ENCODE measurements at regions not wholly inside any gene's neighbourhood (a gene's known extent, or its start where the extent isn't known, plus 50 kb on each side); places are given as distances from the start of the nearest gene placed in this dataset.

- TF ChIP-seq RFX5 (IDR thresholded peaks at IDR 0.05; ENCODE audit: borderline replicate concordance, low read depth, low read length) (no peak), KDM1A (IDR thresholded peaks at IDR 0.05; ENCODE audit: borderline replicate concordance, low read length) (no peak), FOSL1 (IDR thresholded peaks at IDR 0.05; ENCODE audit: insufficient read depth, low read depth, low read length) (no peak), SIRT6 (IDR thresholded peaks at IDR 0.05; ENCODE audit: low read length) (no peak), CBX8 (IDR thresholded peaks at IDR 0.05; ENCODE audit: borderline replicate concordance, low read depth, low read length) (no peak), POU5F1 (IDR thresholded peaks at IDR 0.05; ENCODE audit: low read depth, low read length) (no peak)
- Histone ChIP-seq H4K20me1 (replicated peaks in 1 of 2; ENCODE audit: control insufficient read depth in 1 of 2, insufficient read depth in 2 of 2, low read length in 2 of 2) (no peaks in the 10 kb centered on the region), H3K79me2 (ENCODE audit: control insufficient read depth in 1 of 2, insufficient read depth in 2 of 2, low read length in 2 of 2) (no peaks in the 10 kb centered on the region), H2BK120ac (replicated peaks; ENCODE audit: low read depth, low read length) (no peak overlapping the region), H3K9me3 (ENCODE audit: insufficient read depth in 2 of 2, low read depth in 1 of 2, low read length in 1 of 2) (no peaks in the 10 kb centered on the region), H3K9ac (replicated peaks in 1 of 4; ENCODE audit: extremely low read depth in 1 of 4, low read depth in 3 of 4, low read length in 3 of 4) (no peak overlapping the region), H3K4me2 (ENCODE audit: insufficient read depth in 1 of 2, low read depth in 2 of 2, low read length in 2 of 2) (no peak overlapping the region), H3K4ac (replicated peaks; ENCODE audit: insufficient read length, low read depth, low read length) (no peak overlapping the region), H3K27ac (ENCODE audit: low read depth, low read length) (no peak overlapping the region), H3K18ac (ENCODE audit: extremely low read depth, low read length) (no peak overlapping the region), H4K91ac (replicated peaks; ENCODE audit: insufficient read length, low read length) (no peak overlapping the region), H3K4me3 (ENCODE audit: extremely low read depth in 1 of 4, insufficient read depth in 2 of 4, low read depth in 3 of 4, low read length in 4 of 4) (no peak overlapping the region), H4K8ac (ENCODE audit: extremely low read depth, insufficient read depth, low read length) (no peak overlapping the region), H3K23me2 (ENCODE audit: low read depth, low read length) (no peaks in the 10 kb centered on the region), H3K4me1 (replicated peaks in 1 of 4; ENCODE audit: control insufficient read depth in 3 of 4, insufficient read depth in 4 of 4, low read length in 3 of 4) (peaks cover 0 to 9% (median 6%) of the 10 kb centered on the region in 4 experiments; a peak in 5 of 7 replicates), H3K36me3 (ENCODE audit: control insufficient read depth in 2 of 4, insufficient read depth in 4 of 4, low read length in 3 of 4) (no peaks in the 10 kb centered on the region), H2BK20ac (ENCODE audit: low read length) (no peak overlapping the region), H3K79me1 (ENCODE audit: low read depth, low read length) (no peaks in the 10 kb centered on the region), H3K23ac (ENCODE audit: insufficient read length) (no peak overlapping the region), H3K56ac (replicated peaks; ENCODE audit: insufficient read length, low read depth, low read length) (no peak overlapping the region), H2BK5ac (ENCODE audit: low read depth, low read length) (no peak overlapping the region), H2AFZ (ENCODE audit: low read length) (no peak overlapping the region), H2BK12ac (ENCODE audit: low read depth, low read length) (no peak overlapping the region), H3K27me3 (replicated peaks in 1 of 4; ENCODE audit: control insufficient read depth in 3 of 4, extremely low read depth in 1 of 4, insufficient read depth in 3 of 4, low read length in 3 of 4) (no peaks in the 10 kb centered on the region), H3K14ac (ENCODE audit: insufficient read length) (no peak overlapping the region), H2AK5ac (ENCODE audit: low read depth, low read length) (no peak overlapping the region), H2BK15ac (ENCODE audit: low read length) (no peak overlapping the region), H4K5ac (ENCODE audit: insufficient read length, low read depth, low read length) (no peak overlapping the region)
- ChIA-PET POLR2A (ENCODE audit: partially characterized antibody) (interaction anchor here (1.0 kb wide), 1 partner anchor 11 kb away, joined by 3 read pairs; no protein-coding TSS in a partner anchor), CTCF (ENCODE audit: partially characterized antibody) (interaction anchor here (0.8 to 3.3 kb wide), 4 partner anchors 9 to 197 kb away, joined by 3 to 15 read pairs (median 5); no protein-coding TSS in a partner anchor)
- no peak for FAIRE-seq
- WGBS, 2 experiments (ENCODE audit: extremely low coverage in 1 of 2, insufficient coverage in 1 of 2, insufficient read length in 1 of 2, insufficient replicate concordance in 2 of 2, low coverage in 1 of 2, low lambda C conversion rate in 2 of 2, missing lambda C conversion rate in 1 of 2), result 100% methylated on average over 1 of the region's 1 CpG; no CpG with 5 or more reads in 1 of the 2 experiments
- no peak for DNase-seq (ENCODE audit: low read depth in 1 of 2, low spot score in 2 of 2)
Observed at GRCh38 chr5:72621576-72621975, 114.4 kb upstream of the ZNF366 start.

Data from H1 (cell line).